Kidney (tissue), 13 donors: ENCODE measurements at regions not wholly inside any gene's neighbourhood (a gene's known extent, or its start where the extent isn't known, plus 50 kb on each side); places are given as distances from the start of the nearest gene placed in this dataset.

Experiments used
- DNase-seq, 5 donors: peaks; one replicate each; pipeline ENCODE4 v3.0.0-alpha.2; 2013 to 2020
- FAIRE-seq: peaks from 2 replicates; lab custom pipeline; 2012; peaks lifted over from hg19 to GRCh38; lab: Jason Lieb, UNC
- H3K27ac ChIP-seq, 2 donors: one replicate each; pipeline ENCODE4 v1.7.0; 2013; ENCODE audit warnings: low read depth in 2 of 2, low read length in 2 of 2, inconsistent platforms in 1 of 2
- H3K27me3 ChIP-seq: one replicate; pipeline ENCODE4 v1.7.1; 2013; ENCODE audit warnings: low read length, inconsistent platforms; ENCODE audit not compliant: control insufficient read depth, insufficient read depth
- H3K36me3 ChIP-seq, 3 donors: one replicate each; pipeline versions ENCODE4 v1.7.0 to v1.7.1; 2013; ENCODE audit warnings: low read length in 3 of 3, control low read depth in 1 of 3, inconsistent platforms in 1 of 3; ENCODE audit not compliant: insufficient read depth in 3 of 3, control insufficient read depth in 2 of 3
- H3K4me1 ChIP-seq, 3 donors: one replicate each; pipeline versions ENCODE4 v1.7.0 to v1.7.1; 2013; ENCODE audit warnings: low read length in 3 of 3, inconsistent platforms in 1 of 3, low read depth in 1 of 3; ENCODE audit not compliant: control insufficient read depth in 2 of 3, insufficient read depth in 2 of 3
- H3K4me3 ChIP-seq, 3 donors: one replicate each; pipeline versions ENCODE4 v1.7.0 to v1.8.1; 2013; ENCODE audit warnings: low read length in 3 of 3, control low read depth in 1 of 3, inconsistent platforms in 1 of 3
- H3K9ac ChIP-seq, 3 donors: one replicate each; pipeline versions ENCODE4 v1.7.0 to v1.7.1; 2013; ENCODE audit warnings: low read length in 3 of 3, control low read depth in 1 of 3, inconsistent platforms in 1 of 3
- H3K9me3 ChIP-seq, 3 donors: one replicate each; pipeline versions ENCODE4 v1.7.0 to v1.7.1; 2013; ENCODE audit warnings: low read length in 3 of 3, control low read depth in 1 of 3, inconsistent platforms in 1 of 3; ENCODE audit not compliant: control insufficient read depth in 2 of 3, insufficient read depth in 1 of 3
- CTCF ChIP-seq: IDR thresholded peaks from 3 replicates; pipeline ENCODE4 v1.5.1; 2012; ENCODE audit warnings: mild to moderate bottlenecking, moderate library complexity, borderline replicate concordance; ENCODE audit not compliant: insufficient read depth; ENCODE audit errors: extremely low read depth
- intact Hi-C: fragments of 100-400 bp; cut with DNase I; formaldehyde crosslinking; loops from one replicate; pipeline ENCODE4 v1.11.1; 2022
- donor health status: control.
- donor health status: control.
- donor health status: control.
- donor health status: control.
- donor health status: control.
- donor health status: DM: yes; HTN: yes; CAD: no.
- donor health status: Normal renal cell carcinoma (clear cell type).

- DNase-seq (no peak), FAIRE-seq (no peak)
- H3K27ac ChIP-seq = no peak overlapping the region
- H3K4me1 ChIP-seq = no peaks in the 10 kb centered on the region
- H3K27me3 ChIP-seq = no peaks in the 10 kb centered on the region
- H3K9me3 ChIP-seq = no peaks in the 10 kb centered on the region
- no peak for TF ChIP-seq CTCF
- H3K9ac ChIP-seq = no peak overlapping the region
- no peak overlapping the region for H3K4me3 ChIP-seq
- intact Hi-C loops = no loop called here
- H3K36me3 ChIP-seq = no peaks in the 10 kb centered on the region
Measured at GRCh38 chr15:37813306-37813705, 121.1 kb upstream of the TMCO5A start.

GRCh38 chr15:37814847-37815515, 119.5 kb upstream of the TMCO5A start:
- no peak for TF ChIP-seq CTCF
- Histone ChIP-seq H3K9me3 (no peaks in the 10 kb centered on the region), H3K4me3 (no peak overlapping the region), H3K36me3 (no peaks in the 10 kb centered on the region), H3K27me3 (no peaks in the 10 kb centered on the region), H3K9ac (no peak overlapping the region), H3K27ac (no peak overlapping the region), H3K4me1 (no peaks in the 10 kb centered on the region)
- intact Hi-C loops = no loop called here
- FAIRE-seq = no peak
- no peak for DNase-seq

DNA sequence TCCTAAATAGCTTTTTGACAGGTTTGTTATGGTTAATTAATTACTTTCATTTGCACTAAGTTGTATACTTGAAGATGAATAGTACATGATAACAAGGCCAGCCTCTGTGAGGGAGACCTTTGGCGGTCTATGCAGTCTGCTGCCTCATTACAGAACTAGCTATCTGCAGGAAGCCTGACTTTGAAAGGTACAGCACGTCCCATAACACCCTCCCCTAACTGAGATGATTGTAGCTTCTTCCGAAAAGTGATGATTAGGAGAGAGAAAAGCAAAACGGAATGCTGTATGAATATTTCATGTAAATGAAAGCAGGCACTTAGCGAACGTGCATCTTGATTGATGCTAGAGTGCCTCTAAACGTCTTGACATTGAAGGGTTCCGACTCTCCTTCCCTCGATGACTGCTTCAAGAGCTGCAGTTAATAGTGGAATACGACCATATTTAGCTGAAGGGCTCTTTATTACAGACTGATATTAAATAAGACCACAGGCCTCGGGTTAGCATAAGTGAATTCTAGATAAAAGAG, 116.2 kb upstream of the TMCO5A start:
- no peak overlapping the region for H3K4me3 ChIP-seq
- FAIRE-seq (no peak), DNase-seq (no peak)
- no peak overlapping the region for H3K27ac ChIP-seq
- H3K36me3 ChIP-seq = no peaks in the 10 kb centered on the region
- H3K9ac ChIP-seq = no peak overlapping the region
- no peak for TF ChIP-seq CTCF
- H3K4me1 ChIP-seq = no peaks in the 10 kb centered on the region
- intact Hi-C loops = no loop called here
- H3K9me3 ChIP-seq = no peaks in the 10 kb centered on the region
- H3K27me3 ChIP-seq = no peaks in the 10 kb centered on the region
